ENCODE measurements at regions not wholly inside any gene's neighbourhood (a gene's known extent, or its start where the extent isn't known, plus 50 kb on each side); places are given as distances from the start of the nearest gene placed in this dataset.
"Not testable (repeated sequence)": the region's sequence is repeated elsewhere in the genome, so short reads cannot be mapped to it uniquely, and the experiment has no call there.

GRCh38 chr17:14427900-14428647 is 127.2 kb downstream of the HS3ST3B1 start:
- peak overlapping the region; percentile 13; the same call in 1 of the 2 replicates for H3K4me3 ChIP-seq (ENCODE audit: low read length)
- no peak overlapping the region for H3K9ac ChIP-seq (ENCODE audit: low read length)
- H3K4me1 ChIP-seq (ENCODE audit: low read length), result peaks cover 18% of the 10 kb centered on the region
- DNase-seq, result peak; percentile 49
- no peaks in the 10 kb centered on the region for H3K9me2 ChIP-seq (replicated peaks; ENCODE audit: insufficient read depth, low read length)
- no peak overlapping the region for H3K27ac ChIP-seq (ENCODE audit: low read length)
- H4K20me1 ChIP-seq (ENCODE audit: insufficient read depth, low read depth, low read length), result no peaks in the 10 kb centered on the region
- H3K4me2 ChIP-seq (ENCODE audit: low read depth, low read length, poor library complexity, severe bottlenecking), result peak overlapping the region; percentile 44
- H3K79me2 ChIP-seq (ENCODE audit: low read length), result no peaks in the 10 kb centered on the region
- H2AFZ ChIP-seq (ENCODE audit: low read length), result no peak overlapping the region
- no peaks in the 10 kb centered on the region for H3K9me3 ChIP-seq (ENCODE audit: low read length)
- H3K36me3 ChIP-seq (ENCODE audit: insufficient read depth, low read length), result no peaks in the 10 kb centered on the region
- H3K27me3 ChIP-seq (ENCODE audit: low read length), result no peaks in the 10 kb centered on the region

GRCh38 chr17:14423156-14423555 is 122.3 kb downstream of the HS3ST3B1 start:
- H3K9me3 ChIP-seq (ENCODE audit: low read length); H3K36me3 ChIP-seq (ENCODE audit: insufficient read depth, low read length); H3K4me2 ChIP-seq (ENCODE audit: low read depth, low read length, poor library complexity, severe bottlenecking); H4K20me1 ChIP-seq (ENCODE audit: insufficient read depth, low read depth, low read length); H3K27ac ChIP-seq (ENCODE audit: low read length); DNase-seq; H3K9ac ChIP-seq (ENCODE audit: low read length); H3K9me2 ChIP-seq (replicated peaks; ENCODE audit: insufficient read depth, low read length); H3K79me2 ChIP-seq (ENCODE audit: low read length); H2AFZ ChIP-seq (ENCODE audit: low read length); H3K27me3 ChIP-seq (ENCODE audit: low read length); H3K4me1 ChIP-seq (ENCODE audit: low read length); H3K4me3 ChIP-seq (ENCODE audit: low read length): not testable (repeated sequence)

GRCh38 chr17:14417336-14417735 is 116.5 kb downstream of the HS3ST3B1 start:
- Histone ChIP-seq H3K27ac (ENCODE audit: low read length) (no peak overlapping the region), H3K79me2 (ENCODE audit: low read length) (no peaks in the 10 kb centered on the region), H3K4me3 (ENCODE audit: low read length) (no peak overlapping the region), H4K20me1 (ENCODE audit: insufficient read depth, low read depth, low read length) (no peaks in the 10 kb centered on the region), H3K9ac (ENCODE audit: low read length) (no peak overlapping the region), H2AFZ (ENCODE audit: low read length) (no peak overlapping the region), H3K4me2 (ENCODE audit: low read depth, low read length, poor library complexity, severe bottlenecking) (no peak overlapping the region), H3K27me3 (ENCODE audit: low read length) (no peaks in the 10 kb centered on the region), H3K36me3 (ENCODE audit: insufficient read depth, low read length) (no peaks in the 10 kb centered on the region), H3K9me2 (replicated peaks; ENCODE audit: insufficient read depth, low read length) (no peaks in the 10 kb centered on the region), H3K4me1 (ENCODE audit: low read length) (no peaks in the 10 kb centered on the region), H3K9me3 (ENCODE audit: low read length) (no peaks in the 10 kb centered on the region; the same call in 1 of the 2 replicates)
- no peak for DNase-seq

- Histone ChIP-seq H3K27me3 (ENCODE audit: low read length) (no peaks in the 10 kb centered on the region), H2AFZ (ENCODE audit: low read length) (no peak overlapping the region), H3K4me3 (ENCODE audit: low read length) (no peak overlapping the region), H3K9me2 (replicated peaks; ENCODE audit: insufficient read depth, low read length) (no peaks in the 10 kb centered on the region), H3K79me2 (ENCODE audit: low read length) (no peaks in the 10 kb centered on the region), H3K9ac (ENCODE audit: low read length) (no peak overlapping the region), H3K27ac (ENCODE audit: low read length) (no peak overlapping the region), H4K20me1 (ENCODE audit: insufficient read depth, low read depth, low read length) (no peaks in the 10 kb centered on the region), H3K4me1 (ENCODE audit: low read length) (no peaks in the 10 kb centered on the region), H3K36me3 (ENCODE audit: insufficient read depth, low read length) (no peaks in the 10 kb centered on the region), H3K9me3 (ENCODE audit: low read length) (no peaks in the 10 kb centered on the region), H3K4me2 (ENCODE audit: low read depth, low read length, poor library complexity, severe bottlenecking) (no peak overlapping the region)
- DNase-seq, result no peak
Observed at GRCh38 chr17:14409292-14409691, 108.4 kb downstream of the HS3ST3B1 start.

- H3K9me2 ChIP-seq (replicated peaks; ENCODE audit: insufficient read depth, low read length), result no peaks in the 10 kb centered on the region
- no peak overlapping the region for H2AFZ ChIP-seq (ENCODE audit: low read length)
- no peak overlapping the region for H3K4me2 ChIP-seq (ENCODE audit: low read depth, low read length, poor library complexity, severe bottlenecking)
- H3K27ac ChIP-seq (ENCODE audit: low read length), result no peak overlapping the region
- no peaks in the 10 kb centered on the region for H3K36me3 ChIP-seq (ENCODE audit: insufficient read depth, low read length)
- no peaks in the 10 kb centered on the region for H4K20me1 ChIP-seq (ENCODE audit: insufficient read depth, low read depth, low read length)
- DNase-seq, result no peak
- H3K79me2 ChIP-seq (ENCODE audit: low read length), result no peaks in the 10 kb centered on the region
- H3K4me1 ChIP-seq (ENCODE audit: low read length), result no peaks in the 10 kb centered on the region
- no peaks in the 10 kb centered on the region for H3K27me3 ChIP-seq (ENCODE audit: low read length)
- no peaks in the 10 kb centered on the region for H3K9me3 ChIP-seq (ENCODE audit: low read length)
- no peak overlapping the region for H3K4me3 ChIP-seq (ENCODE audit: low read length)
- H3K9ac ChIP-seq (ENCODE audit: low read length), result no peak overlapping the region
Observed at GRCh38 chr17:14407541-14407940, 106.7 kb downstream of the HS3ST3B1 start.

- H3K9me3 ChIP-seq (ENCODE audit: low read length), result no peaks in the 10 kb centered on the region
- H4K20me1 ChIP-seq (ENCODE audit: insufficient read depth, low read depth, low read length), result no peaks in the 10 kb centered on the region
- no peaks in the 10 kb centered on the region for H3K27me3 ChIP-seq (ENCODE audit: low read length)
- no peaks in the 10 kb centered on the region for H3K9me2 ChIP-seq (replicated peaks; ENCODE audit: insufficient read depth, low read length)
- H3K27ac ChIP-seq (ENCODE audit: low read length), result no peak overlapping the region
- no peaks in the 10 kb centered on the region for H3K36me3 ChIP-seq (ENCODE audit: insufficient read depth, low read length)
- H3K4me3 ChIP-seq (ENCODE audit: low read length), result no peak overlapping the region
- H2AFZ ChIP-seq (ENCODE audit: low read length), result no peak overlapping the region
- H3K9ac ChIP-seq (ENCODE audit: low read length), result no peak overlapping the region
- no peaks in the 10 kb centered on the region for H3K4me1 ChIP-seq (ENCODE audit: low read length)
- DNase-seq, result no peak
- H3K4me2 ChIP-seq (ENCODE audit: low read depth, low read length, poor library complexity, severe bottlenecking), result no peak overlapping the region
- H3K79me2 ChIP-seq (ENCODE audit: low read length), result no peaks in the 10 kb centered on the region
Observed at GRCh38 chr17:14405189-14405588, 104.3 kb downstream of the HS3ST3B1 start.
